ENCODE measurements at regions not wholly inside any gene's neighbourhood (a gene's known extent, or its start where the extent isn't known, plus 50 kb on each side); places are given as distances from the start of the nearest gene placed in this dataset.
"Not testable (repeated sequence)": the region's sequence is repeated elsewhere in the genome, so short reads cannot be mapped to it uniquely, and the experiment has no call there.

GRCh38 chr5:60492958-60493357 lies 207.0 kb downstream of the DEPDC1B start:
- no peak overlapping the region for H3K27ac ChIP-seq
- ATAC-seq (replicated peaks in 6 of 8) = peak in 2 of 8 experiments; percentile 28 to 34
- in situ Hi-C loops (cut with MboI; ENCODE audit: low pct_unique_long_range_greater_than_20kb in 2 of 9, low sequenced_read_pairs in 9 of 9, unreplicated experiment in 9 of 9) = no loop called here
- H3K4me3 ChIP-seq = no peak overlapping the region
- H3K4me1 ChIP-seq (replicated peaks in 1 of 2) = peaks cover under 1 to 5% of the 10 kb centered on the region in 2 donors
- WGBS, 10 experiments = 0 to 100% (median 81%) methylated on average over 1 to 2 of the region's 2 CpGs; no CpG with 5 or more reads in 1 of the 10 experiments

- ATAC-seq (replicated peaks in 6 of 8); in situ Hi-C loops (cut with MboI; ENCODE audit: low pct_unique_long_range_greater_than_20kb in 2 of 9, low sequenced_read_pairs in 9 of 9, unreplicated experiment in 9 of 9); H3K4me3 ChIP-seq; H3K27ac ChIP-seq: not testable (repeated sequence)
- 0 to 100% (median 100%) methylated on average over 1 to 2 of the region's 2 CpGs; no CpG with 5 or more reads in 3 of the 10 experiments for WGBS, 10 experiments
- peaks cover 6 to 11% of the 10 kb centered on the region in 2 donors for H3K4me1 ChIP-seq (replicated peaks in 1 of 2)
Measured at GRCh38 chr5:60492358-60492757, 207.6 kb downstream of the DEPDC1B start.

GRCh38 chr5:60490597-60491166 lies 209.3 kb downstream of the DEPDC1B start:
- no peak overlapping the region for H3K27ac ChIP-seq
- in situ Hi-C loops (cut with MboI; ENCODE audit: low pct_unique_long_range_greater_than_20kb in 2 of 9, low sequenced_read_pairs in 9 of 9, unreplicated experiment in 9 of 9) = no loop called here

GRCh38 chr5:60489856-60490255 lies 210.1 kb downstream of the DEPDC1B start:
- ATAC-seq (replicated peaks in 6 of 8) = no peak
- 77 to 100% (median 96%) methylated on average over 1 to 3 of the region's 3 CpGs; no CpG with 5 or more reads in 2 of the 10 experiments for WGBS, 10 experiments
- Histone ChIP-seq H3K4me3 (no peak overlapping the region), H3K27ac (no peak overlapping the region), H3K4me1 (replicated peaks in 1 of 2) (peaks cover 9 to 18% of the 10 kb centered on the region in 2 donors)
- in situ Hi-C loops (cut with MboI; ENCODE audit: low pct_unique_long_range_greater_than_20kb in 2 of 9, low sequenced_read_pairs in 9 of 9, unreplicated experiment in 9 of 9) = no loop called here

More at GRCh38 chr5:60490597-60491166, 209.3 kb downstream of the DEPDC1B start:
- 38 to 100% (median 83%) methylated on average over 1 to 4 of the region's 4 CpGs; no CpG with 5 or more reads in 1 of the 10 experiments for WGBS, 10 experiments
- Histone ChIP-seq H3K4me3 (no peak overlapping the region), H3K4me1 (replicated peaks in 1 of 2) (peaks cover 9 to 18% of the 10 kb centered on the region in 2 donors)
- ATAC-seq (replicated peaks in 6 of 8) = no peak

- WGBS, 10 experiments = 13 to 87% (median 67%) methylated on average over 1 to 2 of the region's 2 CpGs; no CpG with 5 or more reads in 2 of the 10 experiments
- no peak overlapping the region for H3K4me3 ChIP-seq
- ATAC-seq (replicated peaks in 6 of 8) = no peak
- no peak overlapping the region for H3K27ac ChIP-seq
- in situ Hi-C loops (cut with MboI; ENCODE audit: low pct_unique_long_range_greater_than_20kb in 2 of 9, low sequenced_read_pairs in 9 of 9, unreplicated experiment in 9 of 9) = no loop called here
- H3K4me1 ChIP-seq (replicated peaks in 1 of 2) = peaks cover 9 to 18% of the 10 kb centered on the region in 2 donors
Measured at GRCh38 chr5:60489377-60489776, 210.6 kb downstream of the DEPDC1B start.

- peak in 1 of 8 experiments; percentile 5 for ATAC-seq (replicated peaks in 6 of 8)
- 0 to 100% (median 84%) methylated on average over 1 to 6 of the region's 6 CpGs; no CpG with 5 or more reads in 2 of the 10 experiments for WGBS, 10 experiments
- in situ Hi-C loops (cut with MboI; ENCODE audit: low pct_unique_long_range_greater_than_20kb in 2 of 9, low sequenced_read_pairs in 9 of 9, unreplicated experiment in 9 of 9) = no loop called here
- Histone ChIP-seq H3K4me3 (no peak overlapping the region), H3K27ac (no peak overlapping the region), H3K4me1 (replicated peaks in 1 of 2) (peaks cover 9 to 18% of the 10 kb centered on the region in 2 donors)
Measured at GRCh38 chr5:60488466-60489130, 211.4 kb downstream of the DEPDC1B start.

- no peak overlapping the region for H3K27ac ChIP-seq
- in situ Hi-C loops (cut with MboI; ENCODE audit: low pct_unique_long_range_greater_than_20kb in 2 of 9, low sequenced_read_pairs in 9 of 9, unreplicated experiment in 9 of 9) = no loop called here
- WGBS, 10 experiments = 2 to 92% (median 10%) methylated on average over 2 to 11 of the region's 16 CpGs; no CpG with 5 or more reads in 3 of the 10 experiments
- H3K4me3 ChIP-seq = no peak overlapping the region
- ATAC-seq (replicated peaks in 6 of 8) = peak; percentile 69 to 93 (median 86)
- H3K4me1 ChIP-seq (replicated peaks in 1 of 2) = peaks cover 9 to 18% of the 10 kb centered on the region in 2 donors
Measured at GRCh38 chr5:60487885-60488442, 212.0 kb downstream of the DEPDC1B start.

GRCh38 chr5:60487476-60487875 lies 212.5 kb downstream of the DEPDC1B start:
- peak in 2 of 8 experiments; percentile 24 to 28 for ATAC-seq (replicated peaks in 6 of 8)
- Histone ChIP-seq H3K4me1 (replicated peaks in 1 of 2) (peaks cover 9 to 18% of the 10 kb centered on the region in 2 donors), H3K27ac (no peak overlapping the region), H3K4me3 (no peak overlapping the region)
- in situ Hi-C loops (cut with MboI; ENCODE audit: low pct_unique_long_range_greater_than_20kb in 2 of 9, low sequenced_read_pairs in 9 of 9, unreplicated experiment in 9 of 9) = no loop called here
- 5 to 63% (median 39%) methylated on average over 1 to 2 of the region's 2 CpGs; no CpG with 5 or more reads in 3 of the 10 experiments for WGBS, 10 experiments

GRCh38 chr5:60485361-60485760 lies 214.6 kb downstream of the DEPDC1B start:
- Histone ChIP-seq H3K27ac (no peak overlapping the region), H3K4me3 (no peak overlapping the region), H3K4me1 (replicated peaks in 1 of 2) (peaks cover 9 to 18% of the 10 kb centered on the region in 2 donors)
- WGBS, 10 experiments = 64 to 100% (median 95%) methylated on average over 1 of the region's 1 CpG; no CpG with 5 or more reads in 4 of the 10 experiments
- in situ Hi-C loops (cut with MboI; ENCODE audit: low pct_unique_long_range_greater_than_20kb in 2 of 9, low sequenced_read_pairs in 9 of 9, unreplicated experiment in 9 of 9) = no loop called here
- no peak for ATAC-seq (replicated peaks in 6 of 8)

GRCh38 chr5:60483050-60483449 lies 216.9 kb downstream of the DEPDC1B start:
- H3K4me3 ChIP-seq = no peak overlapping the region
- peak in 2 of 8 experiments; percentile 55 to 90 for ATAC-seq (replicated peaks in 6 of 8)
- no peak overlapping the region for H3K27ac ChIP-seq
- in situ Hi-C loops (cut with MboI; ENCODE audit: low pct_unique_long_range_greater_than_20kb in 2 of 9, low sequenced_read_pairs in 9 of 9, unreplicated experiment in 9 of 9) = no loop called here
- H3K4me1 ChIP-seq (replicated peaks in 1 of 2) = peaks cover 9 to 15% of the 10 kb centered on the region in 2 donors

- ATAC-seq (replicated peaks in 6 of 8) = no peak
- Histone ChIP-seq H3K4me3 (no peak overlapping the region), H3K27ac (no peak overlapping the region), H3K4me1 (replicated peaks in 1 of 2) (peaks cover 2 to 7% of the 10 kb centered on the region in 2 donors)
- in situ Hi-C loops (cut with MboI; ENCODE audit: low pct_unique_long_range_greater_than_20kb in 2 of 9, low sequenced_read_pairs in 9 of 9, unreplicated experiment in 9 of 9) = no loop called here
- WGBS, 10 experiments = 11 to 86% (median 60%) methylated on average over 1 of the region's 1 CpG; no CpG with 5 or more reads in 3 of the 10 experiments
Measured at GRCh38 chr5:60482301-60482700, 217.7 kb downstream of the DEPDC1B start.

- H3K4me1 ChIP-seq (replicated peaks in 1 of 2) = no peaks in the 10 kb centered on the region
- no peak overlapping the region for H3K4me3 ChIP-seq
- WGBS, 10 experiments = 55 to 100% (median 88%) methylated on average over 1 to 2 of the region's 2 CpGs; no CpG with 5 or more reads in 3 of the 10 experiments
- no peak overlapping the region for H3K27ac ChIP-seq
- ATAC-seq (replicated peaks in 6 of 8) = no peak
- in situ Hi-C loops (cut with MboI; ENCODE audit: low pct_unique_long_range_greater_than_20kb in 2 of 9, low sequenced_read_pairs in 9 of 9, unreplicated experiment in 9 of 9) = no loop called here
Measured at GRCh38 chr5:60479542-60479941, 220.4 kb downstream of the DEPDC1B start.

GRCh38 chr5:60477849-60478248 lies 222.1 kb downstream of the DEPDC1B start:
- no peak for ATAC-seq (replicated peaks in 6 of 8)
- H3K27ac ChIP-seq = no peak overlapping the region

More at GRCh38 chr5:60477849-60478248, 222.1 kb downstream of the DEPDC1B start:
- in situ Hi-C loops (cut with MboI; ENCODE audit: low pct_unique_long_range_greater_than_20kb in 2 of 9, low sequenced_read_pairs in 9 of 9, unreplicated experiment in 9 of 9) = no loop called here
- H3K4me3 ChIP-seq = no peak overlapping the region
- H3K4me1 ChIP-seq (replicated peaks in 1 of 2) = no peaks in the 10 kb centered on the region
